GM20431 (cell line): ENCODE measurements at regions not wholly inside any gene's neighbourhood (a gene's known extent, or its start where the extent isn't known, plus 50 kb on each side); places are given as distances from the start of the nearest gene placed in this dataset.

Experiments
- in situ Hi-C: fragments of 300-500 bp; cut with MseI, MboI; formaldehyde crosslinking; loops from one replicate; pipeline ENCODE4 v1.15.0; 2020; ENCODE audit warnings: low sequenced_read_pairs; ENCODE audit not compliant: unreplicated experiment

- in situ Hi-C loops, result no loop called here
Observed at GRCh38 chr18:8962855-8963635, 139.5 kb upstream of the NDUFV2 start.

- in situ Hi-C loops, result no loop called here
Observed at GRCh38 chr18:8963876-8964275, 138.6 kb upstream of the NDUFV2 start.

- in situ Hi-C loops, result no loop called here
Observed at GRCh38 chr18:8965398-8965797, 137.1 kb upstream of the NDUFV2 start.

GRCh38 chr18:8966821-8967220 is 135.7 kb upstream of the NDUFV2 start:
- in situ Hi-C loops, result no loop called here

GRCh38 chr18:8967573-8967972 is 134.9 kb upstream of the NDUFV2 start:
- in situ Hi-C loops, result no loop called here

- in situ Hi-C loops, result no loop called here
Observed at GRCh38 chr18:8969639-8970390, 132.7 kb upstream of the NDUFV2 start.

GRCh38 chr18:8970843-8971242 is 131.7 kb upstream of the NDUFV2 start:
- in situ Hi-C loops, result no loop called here

- in situ Hi-C loops, result no loop called here
Observed at GRCh38 chr18:8972116-8972515, 130.4 kb upstream of the NDUFV2 start.

- in situ Hi-C loops, result no loop called here
Observed at GRCh38 chr18:8974279-8974678, 128.2 kb upstream of the NDUFV2 start.

GRCh38 chr18:8974696-8975095 is 127.8 kb upstream of the NDUFV2 start:
- in situ Hi-C loops, result loop anchor here (25.0 kb wide), 1 partner anchor 287 kb away; no protein-coding TSS in a partner anchor

GRCh38 chr18:8975624-8976023 is 126.9 kb upstream of the NDUFV2 start:
- in situ Hi-C loops, result loop anchor here (25.0 kb wide), 1 partner anchor 288 kb away; no protein-coding TSS in a partner anchor

- in situ Hi-C loops, result loop anchor here (25.0 kb wide), 1 partner anchor 289 kb away; no protein-coding TSS in a partner anchor
Observed at GRCh38 chr18:8976606-8977005, 125.9 kb upstream of the NDUFV2 start.

- in situ Hi-C loops, result loop anchor here (25.0 kb wide), 1 partner anchor 290 kb away; no protein-coding TSS in a partner anchor
Observed at GRCh38 chr18:8977166-8977565, 125.3 kb upstream of the NDUFV2 start.

- in situ Hi-C loops, result loop anchor here (25.0 kb wide), 1 partner anchor 290 kb away; no protein-coding TSS in a partner anchor
Observed at GRCh38 chr18:8977701-8978100, 124.8 kb upstream of the NDUFV2 start.

- in situ Hi-C loops, result loop anchor here (25.0 kb wide), 1 partner anchor 291 kb away; no protein-coding TSS in a partner anchor
Observed at GRCh38 chr18:8978394-8978793, 124.1 kb upstream of the NDUFV2 start.

- in situ Hi-C loops, result loop anchor here (25.0 kb wide), 1 partner anchor 292 kb away; no protein-coding TSS in a partner anchor
Observed at GRCh38 chr18:8979258-8979988, 123.1 kb upstream of the NDUFV2 start.

- in situ Hi-C loops, result loop anchor here (25.0 kb wide), 1 partner anchor 293 kb away; no protein-coding TSS in a partner anchor
Observed at GRCh38 chr18:8980496-8980895, 122.0 kb upstream of the NDUFV2 start.

GRCh38 chr18:8980918-8981317 is 121.6 kb upstream of the NDUFV2 start:
- in situ Hi-C loops, result loop anchor here (25.0 kb wide), 1 partner anchor 294 kb away; no protein-coding TSS in a partner anchor

GRCh38 chr18:8982416-8983183 is 119.9 kb upstream of the NDUFV2 start:
- in situ Hi-C loops, result loop anchor here (25.0 kb wide), 1 partner anchor 295 kb away; no protein-coding TSS in a partner anchor
